Mammary epithelial cell (primary cell): ENCODE measurements at regions not wholly inside any gene's neighbourhood (a gene's known extent, or its start where the extent isn't known, plus 50 kb on each side); places are given as distances from the start of the nearest gene placed in this dataset.

Source experiments
- EZH2 ChIP-seq: IDR thresholded peaks from 2 replicates; pipeline ENCODE4 v1.6.1; 2012; ENCODE audit warnings: low read length, inconsistent platforms, borderline replicate concordance
- TF ChIP-seq, protein P1 (sequence below), 2 donors: IDR thresholded peaks in 1 of 2; conservative IDR thresholded peaks in 1 of 2; 2 replicates each; pipeline ENCODE4 v1.5.1; 2011 to 2012; ENCODE audit warnings: inconsistent platforms in 2 of 2, low read length in 2 of 2, mild to moderate bottlenecking in 2 of 2, control low read depth in 1 of 2, low read depth in 1 of 2; ENCODE audit not compliant: insufficient read depth in 1 of 2; ENCODE audit errors: extremely low read depth in 1 of 2

DNA sequence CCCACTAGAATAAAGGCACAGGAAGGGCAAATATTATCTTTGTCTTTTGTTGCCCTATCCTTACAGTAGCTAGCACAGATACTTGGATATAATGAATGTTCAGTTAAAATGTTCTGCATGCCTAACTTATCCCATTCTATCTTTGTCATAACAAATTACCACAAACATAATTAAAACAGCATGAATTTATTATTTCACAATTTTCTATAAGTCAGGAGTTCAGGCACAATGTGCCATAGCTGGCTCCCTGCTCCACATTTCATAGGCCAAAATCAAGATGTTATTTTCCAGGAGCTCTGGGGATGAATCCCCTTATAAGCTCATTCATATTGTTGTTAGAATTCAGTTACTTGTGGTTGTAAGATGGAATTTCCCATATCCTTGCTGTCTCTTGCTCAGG lies 975.5 kb downstream of the IGSF11 start:
- no peak for TF ChIP-seq EZH2
- TF ChIP-seq, protein P1, sequence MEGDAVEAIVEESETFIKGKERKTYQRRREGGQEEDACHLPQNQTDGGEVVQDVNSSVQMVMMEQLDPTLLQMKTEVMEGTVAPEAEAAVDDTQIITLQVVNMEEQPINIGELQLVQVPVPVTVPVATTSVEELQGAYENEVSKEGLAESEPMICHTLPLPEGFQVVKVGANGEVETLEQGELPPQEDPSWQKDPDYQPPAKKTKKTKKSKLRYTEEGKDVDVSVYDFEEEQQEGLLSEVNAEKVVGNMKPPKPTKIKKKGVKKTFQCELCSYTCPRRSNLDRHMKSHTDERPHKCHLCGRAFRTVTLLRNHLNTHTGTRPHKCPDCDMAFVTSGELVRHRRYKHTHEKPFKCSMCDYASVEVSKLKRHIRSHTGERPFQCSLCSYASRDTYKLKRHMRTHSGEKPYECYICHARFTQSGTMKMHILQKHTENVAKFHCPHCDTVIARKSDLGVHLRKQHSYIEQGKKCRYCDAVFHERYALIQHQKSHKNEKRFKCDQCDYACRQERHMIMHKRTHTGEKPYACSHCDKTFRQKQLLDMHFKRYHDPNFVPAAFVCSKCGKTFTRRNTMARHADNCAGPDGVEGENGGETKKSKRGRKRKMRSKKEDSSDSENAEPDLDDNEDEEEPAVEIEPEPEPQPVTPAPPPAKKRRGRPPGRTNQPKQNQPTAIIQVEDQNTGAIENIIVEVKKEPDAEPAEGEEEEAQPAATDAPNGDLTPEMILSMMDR (conservative IDR thresholded peaks at IDR 0.05 in 1 of 2, IDR thresholded peaks at IDR 0.05 in 1 of 2; ENCODE audit: extremely low read depth in 1 of 2, insufficient read depth in 1 of 2, low read depth in 1 of 2, low read length in 2 of 2) = no peak
